ENCODE measurements at regions not wholly inside any gene's neighbourhood (a gene's known extent, or its start where the extent isn't known, plus 50 kb on each side); places are given as distances from the start of the nearest gene placed in this dataset.
"Not testable (repeated sequence)": the region's sequence is repeated elsewhere in the genome, so short reads cannot be mapped to it uniquely, and the experiment has no call there.

DNA sequence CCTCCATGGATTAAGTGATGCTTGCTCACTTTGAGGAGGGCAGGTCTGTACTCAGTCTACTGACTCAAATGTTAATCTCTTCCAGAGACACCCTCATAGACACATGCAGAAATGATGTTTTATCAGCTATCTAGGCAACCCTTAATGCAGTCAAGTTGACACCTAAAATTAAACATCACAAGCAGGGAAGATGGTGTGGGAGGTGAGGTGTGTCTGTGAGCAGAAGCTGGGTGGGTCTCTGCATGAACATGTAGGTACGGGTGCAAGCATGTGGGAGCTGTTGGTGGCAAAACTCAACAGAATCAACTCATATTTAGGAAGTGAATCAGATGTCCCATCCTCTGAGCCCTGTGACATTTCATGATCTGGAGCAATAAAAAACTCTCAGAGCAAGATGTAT, 249.2 kb upstream of the SGCG start:
- no peak for ATAC-seq (replicated peaks in 6 of 8)
- WGBS, 10 experiments = 60 to 100% (median 89%) methylated on average over 1 of the region's 1 CpG; no CpG with 5 or more reads in 5 of the 10 experiments
- H3K4me1 ChIP-seq (replicated peaks in 1 of 2) = no peaks in the 10 kb centered on the region
- in situ Hi-C loops (cut with MboI; ENCODE audit: low pct_unique_long_range_greater_than_20kb in 2 of 9, low sequenced_read_pairs in 9 of 9, unreplicated experiment in 9 of 9) = loop anchor here in 1 of 9 experiments (25.0 kb wide), 1 partner anchor 1431 kb away; no protein-coding TSS in a partner anchor
- no peak overlapping the region for H3K4me3 ChIP-seq
- H3K27ac ChIP-seq = no peak overlapping the region

DNA sequence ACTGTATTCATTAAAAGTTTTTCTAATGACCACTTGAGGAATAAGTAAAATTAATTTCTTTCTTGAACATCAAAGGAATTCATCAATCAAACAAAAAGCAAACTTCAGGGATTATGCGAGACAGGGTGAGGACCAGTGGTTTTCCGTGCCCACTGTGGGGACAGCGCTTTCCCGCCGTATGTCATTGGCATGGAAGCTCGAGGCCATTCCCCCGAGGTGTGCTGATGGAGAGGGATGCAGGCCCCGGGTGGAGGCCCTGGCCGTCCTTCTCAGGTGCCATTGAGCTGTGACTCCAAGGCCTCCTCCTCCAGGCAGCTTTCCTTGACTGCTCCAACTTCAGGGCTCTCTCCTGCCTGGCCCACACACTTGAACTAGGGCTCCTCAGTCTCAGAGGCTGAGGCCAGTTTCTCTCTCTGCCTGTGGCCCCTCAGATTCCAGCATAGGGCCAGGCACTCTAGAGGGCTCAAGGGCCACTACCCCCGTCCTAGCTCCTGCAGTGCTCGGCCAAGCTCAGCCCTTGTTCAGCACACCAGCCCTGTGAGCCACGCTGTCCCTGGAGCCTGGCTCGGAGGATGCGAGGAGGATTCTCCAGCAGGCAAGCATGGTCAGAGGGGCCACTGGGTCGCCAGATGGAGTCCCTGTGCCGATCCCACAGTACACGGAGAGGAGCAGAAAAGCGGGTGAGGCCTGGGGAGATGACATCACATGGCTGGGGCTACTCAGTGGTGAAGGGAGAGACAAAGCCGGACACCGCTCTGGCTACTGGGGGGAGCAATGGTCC, 248.0 kb upstream of the SGCG start:
- in situ Hi-C loops (cut with MboI; ENCODE audit: low pct_unique_long_range_greater_than_20kb in 2 of 9, low sequenced_read_pairs in 9 of 9, unreplicated experiment in 9 of 9) = loop anchor here in 1 of 9 experiments (25.0 kb wide), 1 partner anchor 1429 kb away; no protein-coding TSS in a partner anchor
- H3K4me1 ChIP-seq (replicated peaks in 1 of 2); H3K27ac ChIP-seq; H3K4me3 ChIP-seq; ATAC-seq (replicated peaks in 6 of 8): not testable (repeated sequence)
- 65 to 100% (median 98%) methylated on average over 1 to 7 of the region's 20 CpGs; no CpG with 5 or more reads in 3 of the 10 experiments for WGBS, 10 experiments

DNA sequence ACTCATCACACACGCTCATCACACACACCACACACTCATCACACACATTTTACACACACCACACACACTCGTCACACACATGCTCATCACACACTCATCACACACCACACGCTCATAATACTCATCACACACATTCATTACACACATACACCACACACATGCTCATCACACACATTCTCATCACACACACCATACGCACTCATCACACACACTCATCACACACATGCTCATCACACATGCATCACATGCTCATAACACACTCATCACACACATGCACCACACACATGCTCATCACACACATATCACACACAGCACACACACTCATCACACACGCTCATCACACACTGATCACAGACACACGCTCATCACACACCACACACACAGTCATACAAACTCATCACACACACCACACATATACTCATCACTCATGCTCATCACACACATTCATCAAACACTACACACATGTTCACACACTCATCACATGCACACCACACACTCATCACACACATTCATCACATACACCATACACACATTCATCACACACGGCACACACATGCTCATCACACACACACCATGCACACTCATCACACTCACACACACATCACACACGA, 247.1 kb upstream of the SGCG start:
- no peak for ATAC-seq (replicated peaks in 6 of 8)
- in situ Hi-C loops (cut with MboI; ENCODE audit: low pct_unique_long_range_greater_than_20kb in 2 of 9, low sequenced_read_pairs in 9 of 9, unreplicated experiment in 9 of 9) = loop anchor here in 1 of 9 experiments (25.0 kb wide), 1 partner anchor 1429 kb away; no protein-coding TSS in a partner anchor
- WGBS, 10 experiments = 64 to 100% (median 80%) methylated on average over 1 to 6 of the region's 8 CpGs; no CpG with 5 or more reads in 3 of the 10 experiments
- H3K4me1 ChIP-seq (replicated peaks in 1 of 2) = peaks cover 0 to 2% of the 10 kb centered on the region in 2 donors
- H3K27ac ChIP-seq = no peak overlapping the region
- no peak overlapping the region for H3K4me3 ChIP-seq

DNA sequence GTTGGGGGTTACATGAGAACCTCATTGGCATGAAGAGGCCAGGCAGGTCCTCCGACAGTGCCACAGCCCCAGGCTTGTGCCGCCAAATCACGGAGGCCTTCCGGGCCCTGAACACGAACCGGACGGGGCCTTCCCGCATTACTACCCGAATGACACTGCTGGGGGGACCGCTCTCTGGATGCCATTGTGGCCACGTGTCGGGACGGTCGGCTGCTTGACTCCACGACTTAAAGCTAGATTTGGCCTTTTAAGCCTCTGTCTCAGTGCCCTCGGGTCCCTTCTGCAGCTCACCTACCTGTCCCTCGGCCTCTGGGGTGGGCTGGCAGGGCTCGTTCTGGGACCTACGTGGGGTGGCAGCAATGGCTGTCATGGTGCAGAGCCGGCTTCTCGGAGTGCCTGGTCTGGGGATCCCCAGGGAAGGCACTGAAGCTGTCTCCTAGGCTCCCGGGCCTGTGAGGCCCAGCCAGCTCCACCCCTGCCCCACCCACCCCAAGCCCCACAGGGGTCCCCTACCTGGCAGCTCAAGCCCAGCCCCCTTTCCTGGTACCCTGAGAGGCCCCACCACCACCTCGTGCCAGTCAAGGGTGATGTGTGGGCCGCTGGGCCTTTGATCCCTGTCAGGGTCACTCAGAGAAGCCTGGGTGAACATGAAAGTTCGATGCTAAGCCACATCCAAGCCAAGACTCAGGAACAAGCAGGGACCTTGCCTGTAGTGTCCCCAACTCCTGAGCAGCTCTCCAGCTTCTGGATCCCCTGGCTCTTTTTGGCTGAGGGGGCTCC, 245.8 kb upstream of the SGCG start:
- in situ Hi-C loops (cut with MboI; ENCODE audit: low pct_unique_long_range_greater_than_20kb in 2 of 9, low sequenced_read_pairs in 9 of 9, unreplicated experiment in 9 of 9) = loop anchor here in 1 of 9 experiments (25.0 kb wide), 1 partner anchor 1427 kb away; no protein-coding TSS in a partner anchor
- peaks cover 0 to 2% of the 10 kb centered on the region in 2 donors for H3K4me1 ChIP-seq (replicated peaks in 1 of 2)
- WGBS, 10 experiments = 70 to 96% (median 93%) methylated on average over 2 to 8 of the region's 25 CpGs; no CpG with 5 or more reads in 5 of the 10 experiments
- ATAC-seq (replicated peaks in 6 of 8) = no peak
- H3K4me3 ChIP-seq = no peak overlapping the region
- no peak overlapping the region for H3K27ac ChIP-seq

DNA sequence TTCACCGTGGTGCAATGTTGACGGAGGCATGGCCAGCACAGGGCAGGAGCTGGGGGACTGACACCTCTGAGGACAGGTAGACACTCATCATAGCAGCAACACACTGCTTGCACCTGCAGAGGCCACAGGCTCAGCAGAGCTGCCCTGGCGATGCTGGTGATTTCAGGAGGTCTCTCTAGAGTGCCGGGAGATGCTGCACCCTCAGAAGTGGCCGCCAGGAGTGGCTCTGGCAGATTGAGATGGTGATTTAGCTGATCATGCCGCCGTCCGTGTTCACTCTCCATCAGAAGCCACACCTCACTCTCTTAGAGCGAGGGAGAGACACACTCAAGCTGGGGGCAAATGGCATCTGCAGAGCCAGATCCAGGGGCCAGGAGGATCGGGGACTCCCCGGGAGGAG, 244.6 kb upstream of the SGCG start:
- WGBS, 10 experiments = 75 to 100% (median 82%) methylated on average over 1 to 4 of the region's 11 CpGs; no CpG with 5 or more reads in 7 of the 10 experiments
- Histone ChIP-seq H3K4me1 (replicated peaks in 1 of 2) (peaks cover 0 to 2% of the 10 kb centered on the region in 2 donors), H3K27ac (no peak overlapping the region), H3K4me3 (no peak overlapping the region)
- in situ Hi-C loops (cut with MboI; ENCODE audit: low pct_unique_long_range_greater_than_20kb in 2 of 9, low sequenced_read_pairs in 9 of 9, unreplicated experiment in 9 of 9) = loop anchor here in 1 of 9 experiments (25.0 kb wide), 1 partner anchor 1426 kb away; no protein-coding TSS in a partner anchor
- no peak for ATAC-seq (replicated peaks in 6 of 8)

DNA sequence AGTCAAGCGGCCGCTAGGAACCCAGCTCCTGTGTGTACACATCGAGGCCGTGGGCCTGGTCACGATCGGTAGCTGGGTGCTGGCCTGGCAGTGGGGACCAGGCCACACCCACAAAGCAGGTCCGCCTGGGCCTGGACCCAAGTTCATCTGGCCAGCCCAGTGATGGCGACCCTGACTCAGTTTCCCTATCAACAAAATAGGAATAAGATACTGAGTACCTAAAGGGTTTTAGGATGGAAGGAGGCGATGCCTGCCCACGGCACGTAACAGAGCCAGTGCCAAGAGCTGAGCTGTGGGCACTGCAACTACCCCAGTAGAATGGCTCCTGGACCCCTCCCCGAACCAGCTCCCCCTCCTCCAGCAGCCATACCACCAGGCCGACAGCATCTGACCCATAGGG, 243.5 kb upstream of the SGCG start:
- ATAC-seq (replicated peaks in 6 of 8) = no peak
- H3K4me3 ChIP-seq = no peak overlapping the region
- H3K27ac ChIP-seq = no peak overlapping the region
- in situ Hi-C loops (cut with MboI; ENCODE audit: low pct_unique_long_range_greater_than_20kb in 2 of 9, low sequenced_read_pairs in 9 of 9, unreplicated experiment in 9 of 9) = loop anchor here in 1 of 9 experiments (25.0 kb wide), 1 partner anchor 1425 kb away; no protein-coding TSS in a partner anchor
- peaks cover 0 to 2% of the 10 kb centered on the region in 2 donors for H3K4me1 ChIP-seq (replicated peaks in 1 of 2)
- 60 to 100% (median 87%) methylated on average over 1 to 8 of the region's 13 CpGs; no CpG with 5 or more reads in 5 of the 10 experiments for WGBS, 10 experiments

DNA sequence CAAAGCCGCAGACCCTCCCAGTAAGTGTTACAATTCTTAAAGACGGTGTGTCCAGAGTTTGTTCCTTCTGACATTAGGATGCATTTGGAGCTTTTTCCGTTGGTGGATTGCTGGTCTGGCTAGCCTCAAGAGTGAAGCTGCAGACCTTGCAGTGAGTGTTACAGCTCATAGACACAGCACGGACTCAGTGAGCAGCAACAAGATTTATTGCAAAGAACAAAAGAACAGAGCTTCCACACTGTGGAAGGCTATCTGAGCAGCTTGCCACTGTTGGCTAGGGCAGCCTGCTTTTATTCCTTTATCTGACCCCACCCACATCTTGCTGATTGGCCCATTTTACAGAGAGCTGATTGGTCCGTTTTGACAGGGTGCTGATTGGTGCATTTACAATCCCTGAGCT, 242.8 kb upstream of the SGCG start:
- in situ Hi-C loops (cut with MboI; ENCODE audit: low pct_unique_long_range_greater_than_20kb in 2 of 9, low sequenced_read_pairs in 9 of 9, unreplicated experiment in 9 of 9) = loop anchor here in 1 of 9 experiments (25.0 kb wide), 1 partner anchor 1424 kb away; no protein-coding TSS in a partner anchor
- no peak overlapping the region for H3K4me3 ChIP-seq
- H3K4me1 ChIP-seq (replicated peaks in 1 of 2) = peaks cover 0 to 2% of the 10 kb centered on the region in 2 donors
- H3K27ac ChIP-seq = no peak overlapping the region
- WGBS, 10 experiments = 0 to 100% (median 78%) methylated on average over 1 to 4 of the region's 5 CpGs; no CpG with 5 or more reads in 1 of the 10 experiments
- peak in 5 of 8 experiments; percentile 72 to 81 (median 79) for ATAC-seq (replicated peaks in 6 of 8)

DNA sequence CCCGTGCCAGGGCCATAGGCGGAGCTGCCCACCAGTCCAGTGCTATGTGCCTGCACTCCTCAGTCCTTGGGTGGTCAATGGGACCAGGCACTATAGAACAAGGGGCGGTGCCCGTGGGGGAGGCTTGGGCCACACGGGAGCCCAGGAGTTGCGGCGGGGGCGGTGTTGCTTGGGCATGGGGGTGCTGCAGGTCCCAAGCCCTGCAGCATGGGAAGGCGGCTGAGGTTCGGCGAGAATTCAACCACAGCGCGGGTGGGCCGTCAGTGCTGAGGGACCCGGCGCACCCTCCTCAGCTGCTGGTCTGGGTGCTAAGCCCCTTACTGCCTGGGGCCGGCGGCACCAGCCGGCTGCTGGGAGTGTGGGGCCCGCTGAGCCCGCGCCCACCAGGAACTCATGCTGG, 242.2 kb upstream of the SGCG start:
- Histone ChIP-seq H3K27ac (no peak overlapping the region), H3K4me1 (replicated peaks in 1 of 2) (peaks cover 0 to 2% of the 10 kb centered on the region in 2 donors), H3K4me3 (no peak overlapping the region)
- ATAC-seq (replicated peaks in 6 of 8) = no peak
- WGBS, 10 experiments = 0 to 100% (median 100%) methylated on average over 1 to 4 of the region's 22 CpGs; no CpG with 5 or more reads in 7 of the 10 experiments
- in situ Hi-C loops (cut with MboI; ENCODE audit: low pct_unique_long_range_greater_than_20kb in 2 of 9, low sequenced_read_pairs in 9 of 9, unreplicated experiment in 9 of 9) = loop anchor here in 1 of 9 experiments (25.0 kb wide), 1 partner anchor 1424 kb away; no protein-coding TSS in a partner anchor

DNA sequence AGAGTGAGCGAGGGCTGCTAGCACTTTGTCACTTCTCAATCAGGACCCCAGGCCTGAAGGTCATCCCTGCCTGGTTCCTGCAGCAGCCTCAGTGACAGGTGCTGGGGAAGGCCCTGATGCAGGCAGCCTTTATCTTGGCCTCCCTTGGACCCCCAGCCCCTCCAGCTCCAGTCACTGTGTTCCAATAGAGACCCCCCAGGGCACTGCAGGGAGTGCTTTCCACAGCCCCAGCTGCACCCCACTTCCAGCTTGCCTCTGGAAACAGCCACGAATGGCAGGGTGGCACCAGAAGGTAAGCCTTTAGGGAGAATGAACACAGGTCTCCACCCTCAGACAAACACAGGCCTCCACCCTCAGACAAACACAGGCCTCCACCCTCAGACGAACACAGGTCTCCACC, 241.6 kb upstream of the SGCG start:
- 17 to 100% (median 100%) methylated on average over 1 of the region's 3 CpGs; no CpG with 5 or more reads in 7 of the 10 experiments for WGBS, 10 experiments
- H3K4me3 ChIP-seq = no peak overlapping the region
- no peak for ATAC-seq (replicated peaks in 6 of 8)
- no peak overlapping the region for H3K27ac ChIP-seq
- in situ Hi-C loops (cut with MboI; ENCODE audit: low pct_unique_long_range_greater_than_20kb in 2 of 9, low sequenced_read_pairs in 9 of 9, unreplicated experiment in 9 of 9) = loop anchor here in 1 of 9 experiments (25.0 kb wide), 1 partner anchor 1423 kb away; no protein-coding TSS in a partner anchor
- peaks cover 0 to 2% of the 10 kb centered on the region in 2 donors for H3K4me1 ChIP-seq (replicated peaks in 1 of 2)

DNA sequence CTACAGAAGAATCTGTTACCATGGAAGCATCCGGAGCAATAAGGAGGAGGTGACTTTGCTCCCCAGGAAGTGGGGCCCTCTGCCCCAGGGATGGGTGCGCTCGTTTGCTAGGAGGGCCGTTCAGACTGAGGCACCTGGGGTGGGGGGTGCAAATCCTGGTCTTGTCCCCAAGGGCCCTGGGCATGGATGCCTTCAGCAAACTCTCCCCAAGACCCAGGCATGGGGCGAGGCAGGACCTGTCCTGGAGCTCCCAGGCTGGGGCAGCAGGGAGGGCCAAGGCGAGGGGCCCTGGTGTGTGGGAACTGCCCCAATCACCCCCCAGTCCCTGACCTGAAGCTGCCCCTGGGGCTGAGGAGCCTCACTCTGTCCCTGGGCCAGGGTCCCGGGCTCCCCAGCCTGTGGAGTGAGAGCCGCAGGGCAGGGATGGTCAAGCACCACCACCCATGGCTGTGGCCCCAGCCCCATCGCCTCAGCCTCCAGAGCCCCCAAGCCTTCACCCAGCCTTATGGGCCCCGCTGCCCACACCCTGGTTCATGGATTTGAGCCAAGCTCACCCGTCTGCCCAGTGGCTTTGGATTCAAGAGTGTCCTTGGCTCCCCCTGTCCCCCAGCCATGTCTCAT, 240.6 kb upstream of the SGCG start:
- peaks cover 0 to 2% of the 10 kb centered on the region in 2 donors for H3K4me1 ChIP-seq (replicated peaks in 1 of 2)
- H3K27ac ChIP-seq = no peak overlapping the region
- WGBS, 10 experiments = 83 to 100% (median 100%) methylated on average over 1 of the region's 11 CpGs; no CpG with 5 or more reads in 7 of the 10 experiments
- in situ Hi-C loops (cut with MboI; ENCODE audit: low pct_unique_long_range_greater_than_20kb in 2 of 9, low sequenced_read_pairs in 9 of 9, unreplicated experiment in 9 of 9) = loop anchor here in 1 of 9 experiments (25.0 kb wide), 1 partner anchor 1422 kb away; no protein-coding TSS in a partner anchor
- H3K4me3 ChIP-seq = no peak overlapping the region
- no peak for ATAC-seq (replicated peaks in 6 of 8)

DNA sequence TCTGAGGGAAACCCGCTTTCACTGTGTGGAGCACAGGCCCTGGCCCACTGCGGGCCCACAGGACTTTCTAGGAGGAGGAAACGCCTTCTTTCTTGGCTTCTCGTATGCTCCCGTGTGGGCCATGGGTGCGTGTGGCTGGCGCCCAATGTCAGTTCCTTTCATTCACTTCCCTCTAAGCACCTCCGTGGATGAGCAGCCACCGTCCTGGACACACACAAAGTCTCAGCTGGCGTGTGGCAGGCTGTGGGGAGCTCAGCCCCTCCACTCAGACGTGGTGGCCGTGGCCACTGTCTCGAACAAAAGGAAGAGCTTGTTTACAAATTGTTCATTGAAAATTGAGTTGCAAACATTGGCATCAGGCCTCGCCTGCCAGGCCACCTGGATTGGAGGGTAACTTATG, 240.0 kb upstream of the SGCG start:
- WGBS, 10 experiments = 60 to 100% (median 87%) methylated on average over 1 to 3 of the region's 14 CpGs; no CpG with 5 or more reads in 7 of the 10 experiments
- Histone ChIP-seq H3K4me1 (replicated peaks in 1 of 2) (peaks cover 0 to 2% of the 10 kb centered on the region in 2 donors), H3K27ac (no peak overlapping the region), H3K4me3 (no peak overlapping the region)
- ATAC-seq (replicated peaks in 6 of 8) = no peak
- in situ Hi-C loops (cut with MboI; ENCODE audit: low pct_unique_long_range_greater_than_20kb in 2 of 9, low sequenced_read_pairs in 9 of 9, unreplicated experiment in 9 of 9) = loop anchor here in 1 of 9 experiments (25.0 kb wide), 1 partner anchor 1422 kb away; no protein-coding TSS in a partner anchor

DNA sequence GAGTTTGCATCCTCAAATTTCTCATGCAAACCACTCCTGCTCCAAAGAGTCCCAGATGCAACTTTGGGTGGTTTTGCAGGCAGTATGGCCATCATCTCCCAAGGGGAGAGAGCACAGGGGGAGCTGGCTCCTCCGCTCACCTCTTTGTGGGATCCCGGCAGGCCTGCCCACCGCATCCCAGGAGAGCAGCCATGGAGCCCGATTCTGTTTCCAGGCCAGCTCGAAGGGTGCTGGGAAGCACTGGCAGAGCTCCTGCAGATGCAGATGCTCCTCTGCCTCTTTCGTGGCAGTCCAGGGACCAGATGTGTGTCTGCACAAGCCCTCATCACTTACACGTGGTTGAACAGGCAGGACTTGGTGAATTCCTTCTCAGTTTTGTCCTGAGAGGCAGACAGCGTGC, 239.3 kb upstream of the SGCG start:
- not testable (repeated sequence) for ATAC-seq (replicated peaks in 6 of 8); H3K27ac ChIP-seq; H3K4me1 ChIP-seq (replicated peaks in 1 of 2); H3K4me3 ChIP-seq
- in situ Hi-C loops (cut with MboI; ENCODE audit: low pct_unique_long_range_greater_than_20kb in 2 of 9, low sequenced_read_pairs in 9 of 9, unreplicated experiment in 9 of 9) = loop anchor here in 1 of 9 experiments (25.0 kb wide), 1 partner anchor 1421 kb away; no protein-coding TSS in a partner anchor
- no CpG with 5 or more reads among the region's 8 CpGs for WGBS, 10 experiments

Measured in motor neuron (in vitro differentiated cells).